ENCODE measurements at regions not wholly inside any gene's neighbourhood (a gene's known extent, or its start where the extent isn't known, plus 50 kb on each side); places are given as distances from the start of the nearest gene placed in this dataset.

DNA sequence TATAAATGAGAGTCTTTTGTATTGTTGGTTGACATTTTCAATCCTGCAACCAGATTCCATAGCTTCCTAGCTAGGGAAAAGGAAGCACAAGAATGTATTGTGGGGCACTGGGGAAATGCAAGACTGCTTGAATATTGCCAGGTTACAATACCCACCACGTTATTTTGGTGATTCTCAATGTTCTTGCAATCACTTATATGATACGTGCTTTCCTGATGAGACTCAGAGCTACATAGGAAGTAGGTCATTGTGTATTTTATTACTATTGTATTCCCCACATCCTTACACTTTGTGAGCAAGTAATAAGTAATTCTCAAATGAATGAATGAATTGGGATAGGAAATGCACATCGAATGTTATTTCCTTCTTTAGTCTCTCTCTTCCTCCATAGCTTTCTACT lies 217.1 kb upstream of the CD180 start:
- H3K4me3 ChIP-seq (ENCODE audit: low read depth, low read length): no peak overlapping the region
- DNase-seq (ENCODE audit: low read depth): no peak
- TF ChIP-seq, protein P1, sequence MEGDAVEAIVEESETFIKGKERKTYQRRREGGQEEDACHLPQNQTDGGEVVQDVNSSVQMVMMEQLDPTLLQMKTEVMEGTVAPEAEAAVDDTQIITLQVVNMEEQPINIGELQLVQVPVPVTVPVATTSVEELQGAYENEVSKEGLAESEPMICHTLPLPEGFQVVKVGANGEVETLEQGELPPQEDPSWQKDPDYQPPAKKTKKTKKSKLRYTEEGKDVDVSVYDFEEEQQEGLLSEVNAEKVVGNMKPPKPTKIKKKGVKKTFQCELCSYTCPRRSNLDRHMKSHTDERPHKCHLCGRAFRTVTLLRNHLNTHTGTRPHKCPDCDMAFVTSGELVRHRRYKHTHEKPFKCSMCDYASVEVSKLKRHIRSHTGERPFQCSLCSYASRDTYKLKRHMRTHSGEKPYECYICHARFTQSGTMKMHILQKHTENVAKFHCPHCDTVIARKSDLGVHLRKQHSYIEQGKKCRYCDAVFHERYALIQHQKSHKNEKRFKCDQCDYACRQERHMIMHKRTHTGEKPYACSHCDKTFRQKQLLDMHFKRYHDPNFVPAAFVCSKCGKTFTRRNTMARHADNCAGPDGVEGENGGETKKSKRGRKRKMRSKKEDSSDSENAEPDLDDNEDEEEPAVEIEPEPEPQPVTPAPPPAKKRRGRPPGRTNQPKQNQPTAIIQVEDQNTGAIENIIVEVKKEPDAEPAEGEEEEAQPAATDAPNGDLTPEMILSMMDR (conservative IDR thresholded peaks at IDR 0.05; ENCODE audit: low read depth, low read length): no peak

DNA sequence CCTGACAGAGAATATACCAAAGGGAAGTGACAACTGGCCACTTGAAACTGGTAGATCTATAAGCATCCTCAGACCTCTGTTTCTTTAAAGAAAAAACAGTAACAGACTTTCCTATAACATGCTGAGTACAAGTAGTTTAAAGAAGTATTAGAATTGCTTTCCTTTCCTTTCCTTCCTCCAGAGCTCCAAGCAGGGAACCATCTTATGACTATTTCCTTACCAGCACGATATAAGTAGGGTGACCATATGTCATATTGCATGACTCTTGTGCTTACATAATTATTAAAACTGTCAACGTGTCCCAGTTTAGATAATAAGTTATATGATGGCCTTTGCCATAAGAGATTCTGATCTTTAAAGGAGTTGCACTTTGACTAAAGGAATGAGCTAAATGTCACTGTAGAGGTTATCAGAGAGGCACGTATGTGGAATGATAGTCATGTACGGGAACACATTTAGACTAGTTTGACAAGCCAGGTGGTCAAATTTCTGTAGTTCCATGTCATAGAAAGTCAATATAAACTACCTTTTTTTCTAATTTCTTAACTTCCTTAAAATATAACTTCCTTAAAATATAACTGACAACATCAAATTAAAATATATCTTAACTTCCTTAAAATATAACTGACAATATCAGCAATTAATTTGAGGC lies 212.7 kb upstream of the CD180 start:
- TF ChIP-seq, protein P1 (conservative IDR thresholded peaks at IDR 0.05; ENCODE audit: low read depth, low read length): no peak
- no peak for DNase-seq (ENCODE audit: low read depth)

DNA sequence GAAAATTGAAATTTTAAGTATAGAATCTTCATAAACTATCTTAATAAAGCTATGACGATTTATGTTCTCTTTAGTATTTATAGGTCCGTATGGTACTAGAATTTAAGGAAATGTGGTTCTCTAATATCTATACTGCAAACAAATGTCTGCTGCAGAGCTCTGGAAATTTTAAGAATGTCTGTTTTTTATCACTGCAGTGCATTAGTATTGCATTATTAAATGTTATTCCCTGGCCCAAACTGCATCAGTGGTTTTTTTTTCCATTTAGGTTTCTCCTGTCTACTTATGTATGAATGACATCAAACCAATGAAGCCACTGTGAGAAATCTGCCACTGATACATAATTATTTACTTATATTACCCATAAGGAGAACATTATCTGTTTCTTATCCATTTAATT lies 211.4 kb upstream of the CD180 start:
- no peak for DNase-seq (ENCODE audit: low read depth)

More for the DNA sequence above, 212.7 kb upstream of the CD180 start:
- no peak overlapping the region for H3K4me3 ChIP-seq (ENCODE audit: low read depth, low read length)

DNA sequence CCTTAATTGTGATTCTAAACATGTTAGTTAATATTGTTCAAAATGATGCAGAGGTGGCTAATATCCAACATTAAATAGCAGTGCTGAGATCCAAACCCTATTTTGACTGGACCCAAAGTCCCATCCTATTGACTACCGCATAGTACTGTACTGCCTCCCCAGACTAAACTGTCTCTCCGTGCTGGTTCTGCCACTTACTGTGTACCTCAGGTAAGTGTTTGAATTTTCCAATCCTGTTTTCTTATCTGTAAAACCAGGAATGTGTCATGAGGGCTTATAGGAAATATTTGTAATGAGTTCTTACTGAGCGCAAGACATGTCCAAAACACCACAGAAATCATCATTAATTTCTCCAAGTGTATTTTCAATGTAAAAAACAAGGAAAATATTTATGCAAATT lies 209.2 kb upstream of the CD180 start:
- H3K4me3 ChIP-seq (ENCODE audit: low read depth, low read length): no peak overlapping the region
- TF ChIP-seq, protein P1 (conservative IDR thresholded peaks at IDR 0.05; ENCODE audit: low read depth, low read length): no peak
- DNase-seq (ENCODE audit: low read depth): no peak

More for the DNA sequence above, 211.4 kb upstream of the CD180 start:
- TF ChIP-seq, protein P1 (conservative IDR thresholded peaks at IDR 0.05; ENCODE audit: low read depth, low read length): no peak
- no peak overlapping the region for H3K4me3 ChIP-seq (ENCODE audit: low read depth, low read length)

DNA sequence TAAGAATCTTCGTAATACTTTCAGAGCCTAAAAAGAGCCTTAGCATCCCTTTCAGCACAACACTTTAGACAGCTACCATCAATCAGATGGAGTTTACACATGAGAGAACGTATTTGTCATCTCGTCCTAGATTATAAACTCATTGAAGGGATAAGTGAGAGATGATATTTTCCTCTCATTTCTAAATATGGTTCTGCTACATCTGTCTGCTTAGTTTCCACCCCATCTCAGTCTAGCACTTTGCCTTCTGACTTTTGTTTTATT lies 208.4 kb upstream of the CD180 start:
- no peak overlapping the region for H3K4me3 ChIP-seq (ENCODE audit: low read depth, low read length)
- DNase-seq (ENCODE audit: low read depth): no peak
- TF ChIP-seq, protein P1 (conservative IDR thresholded peaks at IDR 0.05; ENCODE audit: low read depth, low read length): no peak

DNA sequence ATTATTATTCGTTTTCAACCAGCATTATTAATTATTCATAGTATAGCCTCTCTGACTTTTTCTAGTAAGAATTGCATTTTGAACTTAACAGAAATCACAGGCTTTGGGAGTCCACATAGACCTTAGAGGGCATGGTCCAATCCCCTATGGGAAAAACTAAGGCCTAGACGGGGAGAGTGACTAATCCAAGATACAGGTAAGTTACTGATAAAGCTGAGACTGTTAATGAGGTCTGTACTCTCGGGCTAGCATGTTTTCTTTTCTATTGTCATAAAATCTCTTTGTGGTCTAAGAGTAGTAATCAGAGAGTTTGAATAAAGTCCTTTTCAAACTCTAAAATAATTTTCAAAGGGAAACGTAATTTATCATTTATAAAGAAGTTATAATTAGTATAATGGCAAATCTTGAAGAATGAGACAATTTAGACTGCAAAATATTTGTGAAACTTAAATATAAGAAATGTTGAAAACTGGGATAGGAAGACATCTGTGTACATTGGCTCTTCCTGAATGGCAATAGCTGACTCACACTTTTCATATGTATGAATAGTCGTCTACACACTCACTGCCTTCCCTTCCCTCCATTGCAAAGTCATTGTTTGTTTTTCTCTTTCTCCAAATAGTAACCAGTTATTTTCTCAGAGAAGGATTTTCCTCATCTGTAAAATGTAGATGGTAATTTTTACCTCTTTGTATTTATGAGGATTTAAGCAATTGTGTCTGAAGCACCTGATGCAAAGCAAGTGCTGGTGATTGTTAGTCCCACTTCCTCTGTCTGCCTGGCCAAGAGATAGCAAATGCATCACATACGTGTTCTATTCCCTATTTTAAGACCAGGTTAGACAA lies 207.9 kb upstream of the CD180 start:
- H3K4me3 ChIP-seq (ENCODE audit: low read depth, low read length): no peak overlapping the region
- TF ChIP-seq, protein P1 (conservative IDR thresholded peaks at IDR 0.05; ENCODE audit: low read depth, low read length): no peak
- peak; percentile 52 for DNase-seq (ENCODE audit: low read depth)

DNA sequence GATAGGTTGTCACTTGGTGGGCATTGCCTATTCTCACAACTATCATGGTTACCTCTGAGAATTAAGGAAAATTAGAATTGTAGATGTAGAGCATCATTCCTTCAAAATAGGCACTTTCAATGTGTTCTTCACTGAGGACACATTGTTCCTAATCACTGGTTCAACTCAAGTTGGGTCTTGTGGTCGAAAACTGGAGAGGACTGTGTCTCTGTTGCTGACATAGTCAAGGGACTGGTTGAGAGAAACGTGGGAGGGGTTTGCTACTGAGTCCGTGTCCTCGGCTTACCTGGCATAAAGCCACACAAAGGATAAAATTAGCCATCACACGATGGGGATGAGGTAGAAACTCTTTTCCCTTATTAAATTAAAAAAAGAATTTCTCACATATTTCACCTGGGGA lies 205.9 kb upstream of the CD180 start:
- TF ChIP-seq, protein P1 (conservative IDR thresholded peaks at IDR 0.05; ENCODE audit: low read depth, low read length): no peak
- H3K4me3 ChIP-seq (ENCODE audit: low read depth, low read length): no peak overlapping the region

More for the DNA sequence above, 205.9 kb upstream of the CD180 start:
- DNase-seq (ENCODE audit: low read depth): no peak
